Gastroesophageal sphincter (tissue), 4 donors: ENCODE measurements at regions not wholly inside any gene's neighbourhood (a gene's known extent, or its start where the extent isn't known, plus 50 kb on each side); places are given as distances from the start of the nearest gene placed in this dataset.

Experiments
- ATAC-seq: fragments of 150-250 bp; one replicate; pipeline ENCODE4 v1.9.1; 2016; ENCODE audit warnings: mild to moderate bottlenecking, moderate library complexity
- H3K27ac ChIP-seq, 4 donors: fragments of 200-600 bp; sonication (generic) in 3 of 4; 1 replicate in 3 of 4; 2 replicates in 1 of 4; pipeline ENCODE4 v1.5.1; 2016 to 2019
- H3K27me3 ChIP-seq: fragments of 200-600 bp; sonication (generic); one replicate; pipeline ENCODE4 v1.5.1; 2019
- H3K36me3 ChIP-seq, 2 donors: fragments of 200-600 bp; sonication (generic); one replicate each; pipeline ENCODE4 v1.5.1; 2019; ENCODE audit warnings: control low read depth in 1 of 2
- H3K4me1 ChIP-seq, 3 donors: fragments of 200-600 bp; sonication (generic); 1 replicate in 2 of 3; 2 replicates in 1 of 3; pipeline ENCODE4 v1.5.1; 2016 to 2019; ENCODE audit warnings: control low read depth in 2 of 3
- H3K4me3 ChIP-seq, 2 donors: fragments of 200-600 bp; sonication (generic); one replicate each; pipeline ENCODE4 v1.5.1; 2019; ENCODE audit warnings: mild to moderate bottlenecking in 1 of 2, moderate library complexity in 1 of 2
- H3K9me3 ChIP-seq, 3 donors: fragments of 200-600 bp; sonication (generic); one replicate each; pipeline ENCODE4 v1.5.1; 2017 to 2019; ENCODE audit warnings: control low read depth in 2 of 3
- EP300 ChIP-seq: sonication (generic); formaldehyde crosslinking; IDR thresholded peaks from one replicate; pipeline ENCODE4 v1.6.1; 2017; ENCODE audit warnings: antibody characterized with exemption, mild to moderate bottlenecking
- POLR2A ChIP-seq, 2 donors: fragments of 450-650 bp; IDR thresholded peaks; one replicate each; pipeline ENCODE4 v1.6.1; 2017; ENCODE audit warnings: antibody characterized with exemption in 2 of 2, mild to moderate bottlenecking in 2 of 2, moderate library complexity in 1 of 2
- POLR2AphosphoS5 ChIP-seq: sonication (generic); formaldehyde crosslinking; IDR thresholded peaks from one replicate; pipeline ENCODE4 v1.6.1; 2017; ENCODE audit warnings: antibody characterized with exemption
- WGBS, 2 donors: methylation state at CpG; one replicate each; pipeline ENCODE4 v1.1.5; 2018; ENCODE audit warnings: low coverage in 1 of 2; 5-methylcytosine and 5-hydroxymethylcytosine counted together
- TF ChIP-seq, protein P1 (sequence below), 4 experiments: fragments of 200-600 bp in 2 of 4; fragments of 450-650 bp in 2 of 4; sonication (generic) in 1 of 4; IDR thresholded peaks; one replicate each; pipeline ENCODE4 v1.5.1; 2017 to 2019; ENCODE audit warnings: antibody characterized with exemption in 4 of 4, mild to moderate bottlenecking in 2 of 4, moderate library complexity in 2 of 4

DNA sequence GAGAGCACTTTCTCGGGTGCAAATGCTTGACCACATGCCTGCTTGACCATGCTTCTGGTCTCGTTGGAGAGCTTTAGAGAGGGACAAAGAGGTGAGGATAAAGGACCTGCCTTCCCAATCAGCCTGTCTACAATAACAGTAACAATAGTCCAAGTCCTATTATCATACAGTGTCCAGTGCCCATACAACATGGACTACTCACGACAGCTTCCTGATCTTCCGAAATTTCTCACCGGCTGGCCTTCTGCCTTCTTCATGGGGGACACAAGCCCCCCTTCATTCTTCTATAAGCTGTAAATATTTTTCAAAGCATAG is 329.0 kb downstream of the PAX3 start:
- Histone ChIP-seq H3K9me3 (no peaks in the 10 kb centered on the region), H3K4me3 (no peak overlapping the region), H3K27me3 (no peaks in the 10 kb centered on the region), H3K36me3 (no peaks in the 10 kb centered on the region), H3K27ac (no peak overlapping the region), H3K4me1 (no peaks in the 10 kb centered on the region)
- no peak for TF ChIP-seq EP300
- TF ChIP-seq, protein P1, sequence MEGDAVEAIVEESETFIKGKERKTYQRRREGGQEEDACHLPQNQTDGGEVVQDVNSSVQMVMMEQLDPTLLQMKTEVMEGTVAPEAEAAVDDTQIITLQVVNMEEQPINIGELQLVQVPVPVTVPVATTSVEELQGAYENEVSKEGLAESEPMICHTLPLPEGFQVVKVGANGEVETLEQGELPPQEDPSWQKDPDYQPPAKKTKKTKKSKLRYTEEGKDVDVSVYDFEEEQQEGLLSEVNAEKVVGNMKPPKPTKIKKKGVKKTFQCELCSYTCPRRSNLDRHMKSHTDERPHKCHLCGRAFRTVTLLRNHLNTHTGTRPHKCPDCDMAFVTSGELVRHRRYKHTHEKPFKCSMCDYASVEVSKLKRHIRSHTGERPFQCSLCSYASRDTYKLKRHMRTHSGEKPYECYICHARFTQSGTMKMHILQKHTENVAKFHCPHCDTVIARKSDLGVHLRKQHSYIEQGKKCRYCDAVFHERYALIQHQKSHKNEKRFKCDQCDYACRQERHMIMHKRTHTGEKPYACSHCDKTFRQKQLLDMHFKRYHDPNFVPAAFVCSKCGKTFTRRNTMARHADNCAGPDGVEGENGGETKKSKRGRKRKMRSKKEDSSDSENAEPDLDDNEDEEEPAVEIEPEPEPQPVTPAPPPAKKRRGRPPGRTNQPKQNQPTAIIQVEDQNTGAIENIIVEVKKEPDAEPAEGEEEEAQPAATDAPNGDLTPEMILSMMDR (IDR thresholded peaks at IDR 0.05) = no peak
- no peak for TF ChIP-seq POLR2A (IDR thresholded peaks at IDR 0.05)
- TF ChIP-seq POLR2AphosphoS5 = no peak
- ATAC-seq = no peak
- 78 to 87% methylated on average over 5 of the region's 5 CpGs for WGBS, 2 donors

DNA sequence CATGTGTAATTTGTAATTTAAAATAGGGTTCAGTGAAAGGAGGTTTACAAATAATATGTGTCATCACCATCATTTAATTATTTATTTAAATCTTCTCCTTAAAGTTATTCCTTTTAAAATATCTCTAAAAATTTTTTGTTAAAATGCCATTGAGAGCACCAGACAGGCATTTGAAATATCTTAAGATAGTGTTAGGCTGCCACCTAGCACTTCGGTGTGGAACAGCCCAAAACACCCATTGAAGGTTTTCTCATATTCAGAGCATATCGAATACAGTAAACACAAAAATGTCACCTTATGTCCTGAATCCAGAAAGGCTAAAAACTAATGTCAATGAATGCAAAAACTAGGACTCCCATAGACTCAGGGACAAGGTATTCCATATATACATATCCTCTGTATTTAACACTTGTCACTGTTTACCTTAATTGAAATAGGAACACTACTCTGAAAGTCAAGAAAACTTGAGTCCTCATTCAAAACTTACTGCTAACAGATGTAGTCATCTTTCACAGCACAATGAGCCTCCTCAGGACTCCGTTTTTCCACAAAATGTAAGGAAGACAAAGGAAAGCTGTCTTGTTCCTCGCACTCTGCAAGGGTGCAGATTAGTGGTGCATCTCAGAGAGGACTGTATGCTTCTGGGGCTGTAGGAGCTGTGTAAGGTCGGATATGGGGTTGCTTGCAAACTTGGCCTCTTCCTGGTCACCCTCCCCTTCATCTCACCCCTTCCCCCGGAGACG is 329.5 kb downstream of the PAX3 start:
- ATAC-seq = peak; percentile 68

DNA sequence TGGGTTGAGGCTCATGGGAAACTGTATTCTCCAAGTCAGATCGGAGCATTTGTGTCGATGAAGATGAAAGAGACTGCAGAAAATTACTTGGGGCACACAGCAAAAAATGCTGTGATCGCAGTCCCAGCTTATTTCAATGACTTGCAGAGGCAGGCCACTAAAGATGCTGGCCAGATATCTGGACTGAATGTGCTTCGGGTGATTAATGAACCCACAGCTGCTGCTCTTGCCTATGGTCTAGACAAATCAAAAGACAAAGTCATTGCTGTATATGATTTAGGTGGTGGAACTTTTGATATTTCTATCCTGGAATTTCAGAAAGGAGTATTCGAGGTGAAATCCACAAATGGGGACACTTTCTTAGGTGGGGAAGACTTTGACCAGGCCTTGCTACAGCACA is 336.6 kb downstream of the PAX3 start:
- Histone ChIP-seq H3K9me3 (no peaks in the 10 kb centered on the region), H3K27ac (no peak overlapping the region), H3K36me3 (no peaks in the 10 kb centered on the region), H3K4me1 (no peaks in the 10 kb centered on the region), H3K4me3 (no peak overlapping the region), H3K27me3 (no peaks in the 10 kb centered on the region)
- TF ChIP-seq, protein P1 (IDR thresholded peaks at IDR 0.05) = no peak
- TF ChIP-seq POLR2A (IDR thresholded peaks at IDR 0.05) (no peak), POLR2AphosphoS5 (no peak), EP300 (no peak)
- WGBS, 2 donors = 73 to 91% methylated on average over 4 of the region's 5 CpGs
- no peak for ATAC-seq

More for the DNA sequence above, 329.5 kb downstream of the PAX3 start:
- H3K27me3 ChIP-seq = no peaks in the 10 kb centered on the region
- no peak overlapping the region for H3K27ac ChIP-seq
- H3K36me3 ChIP-seq = no peaks in the 10 kb centered on the region
- no peaks in the 10 kb centered on the region for H3K9me3 ChIP-seq
- no peaks in the 10 kb centered on the region for H3K4me1 ChIP-seq
- no peak for TF ChIP-seq POLR2AphosphoS5
- no peak for TF ChIP-seq EP300
- TF ChIP-seq, protein P1 (IDR thresholded peaks at IDR 0.05) = peak; percentile 62 to 80 (median 70)
- H3K4me3 ChIP-seq = no peak overlapping the region
- 20 to 45% methylated on average over 4 to 7 of the region's 7 CpGs for WGBS, 2 donors

GRCh38 chr2:221961561-221961960 is 337.2 kb downstream of the PAX3 start:
- WGBS, 2 donors = 90% methylated on average over 6 of the region's 14 CpGs; no CpG with 5 or more reads in 1 of the 2 donors
- H3K9me3 ChIP-seq = no peaks in the 10 kb centered on the region
- TF ChIP-seq POLR2AphosphoS5 (no peak), POLR2A (IDR thresholded peaks at IDR 0.05) (no peak), EP300 (no peak)
- TF ChIP-seq, protein P1 (IDR thresholded peaks at IDR 0.05) = no peak
- no peaks in the 10 kb centered on the region for H3K27me3 ChIP-seq
- ATAC-seq = no peak
- no peaks in the 10 kb centered on the region for H3K36me3 ChIP-seq
- H3K27ac ChIP-seq = no peak overlapping the region
- no peak overlapping the region for H3K4me3 ChIP-seq
- H3K4me1 ChIP-seq = peaks cover 0 to 4% (median 0%) of the 10 kb centered on the region in 3 donors

DNA sequence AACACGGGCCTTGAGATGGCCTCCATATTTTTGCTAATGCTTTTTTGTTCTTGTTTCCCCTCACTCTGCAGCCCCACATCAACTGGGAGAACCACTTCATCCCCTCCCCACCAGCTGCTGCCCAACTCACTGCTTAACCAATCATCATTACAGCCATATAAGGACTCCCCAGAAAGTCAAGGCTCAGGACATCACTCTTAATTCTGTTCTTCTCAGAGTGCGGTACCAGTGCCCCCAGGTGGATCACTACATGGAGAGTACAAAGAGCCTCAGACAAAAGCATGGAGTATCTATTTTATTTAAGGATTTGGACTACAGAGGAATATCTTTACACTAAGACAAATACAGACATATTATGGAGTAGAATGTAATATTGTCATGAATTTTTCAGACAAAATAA is 340.6 kb downstream of the PAX3 start:
- peaks cover 0 to 4% (median 0%) of the 10 kb centered on the region in 3 donors for H3K4me1 ChIP-seq
- H3K9me3 ChIP-seq = no peaks in the 10 kb centered on the region
- ATAC-seq = no peak
- TF ChIP-seq POLR2A (IDR thresholded peaks at IDR 0.05) = no peak
- no peak for TF ChIP-seq POLR2AphosphoS5
- TF ChIP-seq EP300 = no peak
- TF ChIP-seq, protein P1 (IDR thresholded peaks at IDR 0.05) = peak in 1 of 4 experiments; percentile 15
- WGBS, 2 donors = 60 to 95% methylated on average over 1 to 2 of the region's 2 CpGs
- H3K4me3 ChIP-seq = no peak overlapping the region
- no peak overlapping the region for H3K27ac ChIP-seq
- H3K36me3 ChIP-seq = no peaks in the 10 kb centered on the region
- H3K27me3 ChIP-seq = no peaks in the 10 kb centered on the region
